ENCODE measurements at regions not wholly inside any gene's neighbourhood (a gene's known extent, or its start where the extent isn't known, plus 50 kb on each side); places are given as distances from the start of the nearest gene placed in this dataset.

DNA sequence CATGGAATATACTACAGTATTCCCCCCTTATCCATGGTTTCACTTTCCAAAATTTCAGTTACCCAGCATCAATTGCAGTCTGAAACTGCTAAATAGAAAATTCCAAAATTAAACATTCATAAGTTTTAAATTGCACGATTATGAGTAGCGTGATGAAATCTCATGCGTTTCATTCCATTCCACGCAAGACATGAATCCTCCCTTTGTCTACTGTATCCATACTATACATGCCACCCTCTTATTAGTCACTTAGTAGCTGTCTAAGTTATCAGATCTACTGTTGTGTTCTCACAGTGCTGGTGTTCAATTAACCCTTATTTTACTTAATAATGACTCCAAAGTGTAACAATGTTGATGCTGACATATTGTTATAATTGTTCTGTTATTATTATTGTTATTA, 261.2 kb upstream of the NDST4 start:
- DNase-seq (ENCODE audit: extremely low read depth, low read depth, low spot score), result no peak

DNA sequence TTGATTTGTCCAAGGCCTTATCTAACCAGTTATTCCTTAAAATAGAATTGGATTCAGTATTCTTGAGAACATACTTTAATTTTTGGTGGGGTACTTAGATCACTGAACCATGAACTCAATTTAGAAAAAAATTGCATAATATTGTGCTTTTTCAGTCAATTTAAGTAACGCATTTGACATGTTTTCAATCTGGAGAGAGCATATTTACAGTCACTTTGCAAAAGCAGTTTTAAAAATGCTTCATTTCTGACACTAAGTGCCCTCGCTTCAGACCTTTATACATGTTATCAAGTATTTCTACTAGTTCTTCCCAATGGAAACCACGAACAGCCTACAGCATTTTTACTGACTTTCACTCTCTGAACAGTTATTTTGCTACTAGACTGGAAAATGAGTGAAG, 257.1 kb upstream of the NDST4 start:
- no peak for DNase-seq (ENCODE audit: extremely low read depth, low read depth, low spot score)

DNA sequence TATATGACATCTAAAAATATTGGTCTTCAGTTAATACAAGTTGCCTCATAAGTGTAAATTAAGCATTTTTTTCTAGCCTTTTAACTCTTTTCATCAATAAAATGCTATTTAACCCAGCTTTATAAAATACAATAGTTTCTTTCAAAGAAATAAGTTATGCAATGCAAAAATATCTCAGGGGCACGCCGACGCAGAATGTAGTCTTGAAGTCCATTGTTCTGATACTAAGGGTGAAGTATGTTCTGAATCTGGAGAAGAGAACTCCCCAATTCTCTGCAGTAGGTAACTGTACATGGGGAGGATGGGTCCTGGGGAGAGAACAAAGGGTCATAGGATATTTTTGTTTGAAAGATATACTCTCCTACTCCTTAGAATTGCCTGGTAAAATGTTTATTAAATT, 256.6 kb upstream of the NDST4 start:
- DNase-seq (ENCODE audit: extremely low read depth, low read depth, low spot score), result no peak

DNA sequence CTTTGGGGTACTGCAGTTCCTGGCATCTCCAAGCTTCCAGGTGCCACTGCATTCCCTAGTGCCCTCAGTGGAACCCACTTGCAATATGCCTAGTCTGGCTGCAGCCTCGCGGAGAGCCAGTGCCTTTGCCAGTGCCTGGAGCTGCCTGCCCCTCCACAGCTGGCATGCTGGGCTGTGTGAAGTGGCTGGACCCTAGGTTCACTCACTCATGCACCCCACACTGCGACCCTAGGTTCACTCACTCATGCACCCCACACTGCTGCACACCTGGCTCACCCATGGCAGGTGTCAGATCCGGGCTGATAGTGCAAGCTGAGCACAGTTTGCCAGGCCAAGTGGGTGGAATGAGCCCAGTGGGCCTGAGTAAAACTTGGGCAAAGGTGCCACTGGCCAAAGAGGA, 253.0 kb upstream of the NDST4 start:
- DNase-seq (ENCODE audit: extremely low read depth, low read depth, low spot score), result no peak

DNA sequence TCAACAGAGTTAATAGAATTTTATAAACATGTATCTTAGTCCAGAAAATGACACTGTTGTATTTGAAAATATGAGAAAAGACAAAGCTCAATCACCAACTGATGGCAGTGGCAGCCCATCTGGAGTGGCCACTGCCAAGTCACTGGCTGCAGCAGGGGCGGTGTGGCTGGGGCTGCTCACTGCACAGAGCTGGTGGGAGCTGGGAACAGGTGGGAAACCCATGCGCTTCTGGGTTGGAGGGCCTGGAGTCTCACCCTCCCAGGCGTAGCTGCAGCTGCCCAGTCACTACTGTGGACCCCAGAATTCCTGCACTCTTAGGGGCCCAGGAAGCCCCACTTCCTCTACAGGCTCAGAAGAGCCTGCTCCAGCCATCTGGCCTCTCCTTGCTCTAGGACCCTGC, 251.8 kb upstream of the NDST4 start:
- DNase-seq (ENCODE audit: extremely low read depth, low read depth, low spot score), result no peak

DNA sequence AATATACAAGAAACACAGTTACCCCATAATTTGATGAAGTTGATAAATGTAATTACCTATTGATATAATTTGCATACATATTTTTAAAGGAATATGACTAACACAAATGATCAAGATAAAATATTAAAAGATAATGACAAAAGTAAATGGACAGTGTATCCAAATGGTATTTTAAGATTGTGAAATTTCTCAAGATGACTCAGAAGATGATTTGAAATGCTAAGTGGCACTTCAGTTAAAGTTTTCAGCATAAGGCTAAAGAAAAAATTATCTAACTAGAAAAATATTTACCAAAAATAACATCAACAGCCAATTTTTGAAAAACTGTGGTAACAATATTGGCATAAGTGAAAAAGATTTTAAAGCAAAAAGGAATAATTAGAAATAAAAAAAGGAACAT, 248.4 kb upstream of the NDST4 start:
- no peak for DNase-seq (ENCODE audit: extremely low read depth, low read depth, low spot score)

DNA sequence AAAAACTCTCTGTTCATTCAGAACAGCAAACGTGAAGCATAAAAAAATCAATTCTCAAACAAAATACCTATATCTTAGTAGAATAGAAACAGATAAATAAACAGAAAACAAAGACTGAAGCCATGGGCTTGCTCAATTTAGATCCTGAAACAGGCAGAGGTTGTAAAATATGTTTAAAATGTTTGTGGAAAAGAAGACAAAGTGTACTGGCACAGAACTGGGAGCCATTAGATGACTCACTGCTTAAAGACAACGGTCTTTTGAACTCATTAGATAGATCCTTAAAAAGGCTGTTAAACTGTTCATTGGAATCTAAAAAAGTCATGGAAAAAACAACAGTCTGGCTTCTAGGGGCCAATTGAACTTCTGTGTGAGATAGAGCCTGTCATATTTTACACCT, 247.0 kb upstream of the NDST4 start:
- DNase-seq (ENCODE audit: extremely low read depth, low read depth, low spot score), result no peak

DNA sequence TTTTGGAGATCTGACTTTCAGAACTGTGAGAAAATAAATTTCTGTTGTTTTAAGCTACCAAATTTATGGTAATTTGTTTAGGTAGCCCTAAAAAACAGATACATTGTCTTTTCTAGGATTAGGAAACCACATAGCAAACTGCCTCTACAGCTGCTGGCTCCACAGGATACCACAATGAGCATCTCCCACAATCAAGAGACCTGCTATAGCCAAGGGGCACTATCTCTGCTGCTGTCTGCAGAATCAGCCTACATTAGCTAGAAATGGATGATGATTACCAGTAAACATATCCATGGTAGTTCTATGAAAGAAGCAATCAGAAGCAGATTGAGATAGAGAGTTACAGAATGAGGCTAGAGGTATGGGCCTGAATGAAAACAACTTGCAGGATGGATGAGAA, 244.4 kb upstream of the NDST4 start:
- DNase-seq (ENCODE audit: extremely low read depth, low read depth, low spot score), result no peak

DNA sequence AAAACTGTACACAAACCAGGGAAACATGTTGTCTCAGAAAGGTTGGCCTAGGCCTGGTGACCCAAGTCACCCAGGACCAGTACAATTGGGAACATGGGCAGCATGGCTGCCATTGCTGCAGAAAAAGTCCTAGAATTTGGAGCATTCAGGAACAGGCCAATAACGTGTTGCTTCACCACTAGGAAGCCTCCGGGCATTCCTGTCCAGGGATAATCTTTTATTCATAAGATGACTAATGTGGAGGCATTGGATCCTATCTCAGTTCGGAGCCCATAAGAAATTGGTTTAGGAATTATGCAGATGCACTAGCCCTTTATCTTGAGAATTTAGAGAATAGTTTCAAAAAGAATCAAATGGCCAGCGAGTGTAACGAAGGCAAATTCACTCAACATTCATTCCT, 242.8 kb upstream of the NDST4 start:
- DNase-seq (ENCODE audit: extremely low read depth, low read depth, low spot score), result no peak

DNA sequence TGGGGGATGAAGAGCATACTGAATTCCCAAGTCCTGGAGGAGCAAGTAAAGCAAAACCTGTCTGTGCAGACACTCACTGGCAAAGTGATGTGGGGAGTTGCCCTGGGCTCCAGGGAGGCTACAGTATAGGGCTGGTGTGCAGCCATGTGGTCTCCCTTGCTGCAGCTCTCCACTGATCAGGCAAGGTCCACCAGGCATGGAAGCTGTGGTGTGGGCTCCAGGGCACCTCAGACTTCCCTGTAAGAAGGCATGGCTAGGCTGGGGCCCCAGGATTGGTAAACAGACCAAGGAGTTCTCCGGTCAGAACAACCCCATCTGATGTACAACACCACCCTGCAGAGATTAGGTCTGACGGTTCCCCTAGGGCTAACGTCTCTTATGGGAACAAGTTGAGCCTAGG, 241.9 kb upstream of the NDST4 start:
- no peak for DNase-seq (ENCODE audit: extremely low read depth, low read depth, low spot score)

DNA sequence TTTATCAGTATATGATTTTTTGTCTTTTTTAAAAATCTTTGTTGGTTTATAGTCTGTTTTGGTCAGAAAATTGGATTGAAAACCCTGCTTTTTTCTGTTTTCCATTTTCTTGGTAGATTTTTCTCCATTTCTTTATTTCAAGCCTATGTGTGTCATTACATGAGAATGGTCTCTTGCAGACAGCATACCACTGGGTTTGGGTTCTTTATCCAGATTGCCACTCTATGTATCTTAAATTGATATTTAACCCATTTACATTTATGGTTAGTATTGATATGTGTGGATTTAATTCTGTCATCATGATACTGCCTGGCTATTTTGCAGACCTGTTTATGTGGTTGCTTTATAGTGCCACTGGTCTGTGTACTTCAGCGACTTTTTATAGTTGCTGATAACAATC, 239.9 kb upstream of the NDST4 start:
- no peak for DNase-seq (ENCODE audit: extremely low read depth, low read depth, low spot score)

DNA sequence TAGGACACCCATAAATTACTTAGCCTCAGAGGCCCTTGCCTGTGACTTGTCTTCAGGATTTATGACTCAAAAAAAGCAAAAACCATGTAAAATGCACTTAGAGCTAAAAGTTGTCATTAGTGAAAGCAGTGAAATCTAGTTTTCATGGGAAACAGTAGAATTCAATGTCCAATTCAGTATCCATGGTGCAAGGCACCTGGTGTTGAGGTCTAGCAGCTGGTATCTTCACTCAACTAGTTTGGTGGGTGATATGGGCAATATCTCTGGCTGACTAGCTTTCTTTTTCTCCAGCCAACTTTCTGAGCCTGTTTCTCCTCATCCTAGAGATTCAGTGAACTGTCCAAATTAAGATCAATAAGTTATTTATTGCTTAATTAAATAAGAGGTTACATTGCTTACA, 229.8 kb upstream of the NDST4 start:
- DNase-seq (ENCODE audit: extremely low read depth, low read depth, low spot score), result no peak

DNA sequence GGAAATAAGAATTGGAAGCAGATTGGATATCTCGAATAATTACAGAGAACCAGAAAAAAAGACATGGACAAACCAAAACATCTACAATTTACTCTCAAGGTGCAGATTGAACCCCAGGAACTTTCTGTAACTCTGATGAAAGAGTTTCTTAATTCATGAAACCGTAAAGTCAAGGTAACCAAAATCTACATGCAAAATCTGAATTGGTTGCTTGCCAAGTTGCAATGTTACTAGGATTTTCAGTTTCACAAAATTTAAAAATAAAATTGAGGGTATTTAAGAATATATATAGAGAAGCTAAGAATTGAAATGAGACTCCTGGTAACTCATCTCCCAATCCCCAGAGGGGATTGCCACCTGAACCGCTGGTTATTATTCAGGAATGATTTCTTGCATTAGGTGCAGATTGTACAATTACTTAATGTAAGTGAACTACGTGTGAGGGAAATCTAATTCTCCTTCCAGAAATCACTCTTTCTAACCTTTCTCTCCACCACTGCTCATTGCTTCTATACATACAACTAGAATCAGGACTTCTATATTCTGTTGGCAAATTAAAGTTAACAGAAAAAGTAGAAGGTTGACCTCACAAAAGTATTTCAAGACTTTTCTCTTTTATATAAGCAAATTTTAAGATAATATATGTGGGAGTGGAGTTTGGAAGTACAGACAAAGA, 221.5 kb upstream of the NDST4 start:
- no peak for DNase-seq (ENCODE audit: extremely low read depth, low read depth, low spot score)

DNA sequence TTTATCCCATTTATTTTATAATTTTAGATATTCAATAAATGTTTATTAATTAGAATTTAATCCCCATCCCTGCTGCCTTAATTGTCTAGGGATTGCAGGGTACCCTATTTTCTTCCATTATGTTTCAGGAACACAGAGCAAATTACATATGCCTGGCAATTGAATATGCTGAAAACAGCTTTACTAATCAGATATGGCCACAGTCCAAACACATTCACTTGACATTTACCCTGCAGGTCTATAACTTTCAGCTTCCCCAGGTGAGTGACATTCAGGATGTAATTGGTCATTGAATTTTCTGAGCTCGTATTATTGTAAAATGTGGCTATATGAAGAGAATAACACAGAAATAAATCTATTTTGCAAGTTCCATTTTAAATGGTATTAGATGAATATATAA, 218.7 kb upstream of the NDST4 start:
- no peak for DNase-seq (ENCODE audit: extremely low read depth, low read depth, low spot score)

DNA sequence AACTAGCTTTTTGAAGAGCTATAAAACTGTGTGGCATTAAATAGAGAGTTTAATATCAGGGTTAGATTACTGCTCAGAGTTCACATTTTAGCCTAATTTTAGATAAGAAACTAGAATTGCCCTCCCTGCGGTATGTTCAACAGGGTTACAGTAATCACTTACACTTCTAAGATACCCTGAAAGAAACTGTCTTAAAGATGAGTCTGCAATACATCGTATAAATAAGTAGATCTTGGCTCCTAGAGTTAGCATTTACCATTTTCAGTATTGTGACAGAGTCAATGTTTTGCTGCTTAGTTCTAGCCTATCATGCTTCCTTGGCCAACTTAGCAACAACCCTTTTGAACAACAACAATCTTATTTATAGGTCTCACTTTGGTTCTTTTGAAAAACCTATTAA, 217.8 kb upstream of the NDST4 start:
- DNase-seq (ENCODE audit: extremely low read depth, low read depth, low spot score), result no peak

DNA sequence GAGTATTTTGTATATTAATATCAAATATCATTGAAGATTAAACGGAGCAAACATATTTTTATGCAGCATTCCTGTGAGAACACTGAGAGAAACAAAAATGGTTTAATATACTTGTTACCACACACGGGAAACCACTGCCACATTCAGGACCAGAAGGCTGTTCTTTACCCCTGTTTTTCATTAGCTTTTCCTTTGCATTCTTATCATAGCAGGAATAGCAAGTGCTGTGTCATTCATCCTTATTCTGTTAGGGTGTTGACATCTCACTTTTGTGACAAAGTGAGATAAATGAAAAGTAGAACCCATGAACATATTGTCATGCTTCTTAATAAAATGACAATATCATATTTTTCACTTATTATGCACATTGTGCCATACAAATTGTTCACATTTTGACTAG, 212.4 kb upstream of the NDST4 start:
- no peak for DNase-seq (ENCODE audit: extremely low read depth, low read depth, low spot score)

DNA sequence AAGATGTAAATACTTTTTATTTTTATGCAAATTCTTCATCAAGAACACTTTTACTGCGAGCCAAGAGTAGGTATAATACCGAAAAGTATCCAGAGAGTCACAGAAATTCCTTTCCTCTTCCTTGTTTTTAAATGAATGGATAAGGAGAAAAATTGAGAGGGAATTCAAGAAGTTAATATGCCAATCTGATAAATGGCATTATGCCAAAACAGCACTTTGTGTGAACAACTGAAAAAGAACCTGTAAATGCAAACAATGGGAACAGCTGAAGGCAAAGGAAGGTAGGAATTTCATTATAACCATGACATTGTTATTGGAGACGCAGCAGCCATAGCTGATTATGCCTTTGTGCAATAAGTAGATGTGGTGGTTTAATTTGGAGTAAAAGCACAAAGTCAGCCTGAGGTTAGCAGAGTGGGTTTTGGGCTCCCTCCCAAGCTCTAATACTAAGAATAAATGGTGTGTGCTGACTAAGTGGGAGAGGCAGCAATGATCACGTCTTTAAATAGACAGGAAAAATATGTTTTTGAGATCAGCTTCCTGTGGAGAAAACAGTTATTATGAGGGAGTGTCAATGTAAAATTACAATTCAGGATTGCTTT, 209.8 kb upstream of the NDST4 start:
- no peak for DNase-seq (ENCODE audit: extremely low read depth, low read depth, low spot score)

DNA sequence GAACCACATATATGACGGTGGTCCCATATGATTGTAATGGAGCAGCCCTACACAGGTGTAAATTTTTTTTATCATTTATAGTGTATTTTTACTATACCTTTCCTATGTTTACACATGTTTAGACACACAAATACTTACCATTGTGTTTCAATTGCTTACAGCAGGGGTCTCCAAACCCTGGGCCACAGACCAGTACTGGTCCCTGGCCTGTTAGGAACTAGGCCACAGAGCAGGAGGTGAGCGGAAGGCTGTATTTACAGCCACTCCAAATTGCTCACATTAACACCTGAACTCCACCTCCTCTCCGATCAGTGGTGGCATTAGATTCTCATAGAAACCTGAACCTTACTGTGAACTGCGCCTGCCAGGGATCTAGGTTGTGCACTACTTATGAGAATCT, 201.8 kb upstream of the NDST4 start:
- no peak for DNase-seq (ENCODE audit: extremely low read depth, low read depth, low spot score)

DNA sequence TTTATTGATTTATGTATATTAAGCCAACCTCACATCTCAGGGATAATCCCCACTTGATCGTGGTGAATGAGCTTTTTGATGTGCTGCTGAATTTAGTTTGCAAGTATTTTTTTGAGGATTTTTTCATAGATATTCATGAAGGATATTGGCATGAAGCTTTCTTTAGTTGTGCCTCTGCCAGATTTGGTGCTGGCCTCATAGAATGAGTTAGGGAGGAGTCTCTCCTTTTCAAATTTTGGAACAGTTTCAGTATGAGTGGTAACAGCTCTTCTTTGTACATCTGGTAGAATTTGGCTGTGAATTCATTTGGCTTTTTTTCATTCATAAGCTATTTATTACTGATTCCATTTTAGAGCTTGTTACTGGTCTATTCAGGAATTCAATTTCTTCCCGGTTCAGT, 197.2 kb upstream of the NDST4 start:
- no peak for DNase-seq (ENCODE audit: extremely low read depth, low read depth, low spot score)

DNA sequence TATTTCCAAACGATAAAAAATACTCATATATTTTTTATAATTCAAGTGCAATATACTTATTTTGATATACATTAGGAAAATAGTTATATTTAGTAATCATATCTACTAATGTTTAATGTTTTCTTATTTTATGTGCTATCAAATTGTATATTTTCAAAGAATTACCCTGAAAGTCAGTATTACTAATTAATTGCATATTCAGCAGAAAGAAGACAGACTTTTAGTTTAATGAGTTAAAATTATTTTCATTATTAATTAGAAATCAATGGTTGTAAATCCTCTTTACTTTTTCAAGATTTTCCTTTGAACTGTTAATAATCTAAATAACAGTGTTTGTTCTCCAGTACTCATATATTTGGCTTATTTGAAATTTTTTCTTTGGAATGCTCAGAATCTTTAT, 181.3 kb upstream of the NDST4 start:
- no peak for DNase-seq (ENCODE audit: extremely low read depth, low read depth, low spot score)

DNA sequence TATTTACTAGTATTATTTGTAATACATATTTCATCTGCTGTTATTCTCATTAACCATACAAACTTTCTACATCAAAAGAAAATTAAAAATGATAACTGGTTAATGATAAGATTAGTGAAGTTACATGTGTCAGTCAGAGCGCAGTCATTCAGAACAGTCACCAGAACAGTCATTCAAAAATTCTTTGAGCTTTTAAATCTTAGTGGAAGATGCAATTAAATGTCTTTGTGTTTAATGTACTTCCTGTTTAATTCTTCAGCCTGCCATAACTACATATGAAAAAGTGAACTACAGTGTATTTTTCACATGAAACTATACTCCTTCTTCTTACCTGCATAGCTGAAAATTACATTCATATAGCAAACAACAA, 179.7 kb upstream of the NDST4 start:
- DNase-seq (ENCODE audit: extremely low read depth, low read depth, low spot score), result no peak

DNA sequence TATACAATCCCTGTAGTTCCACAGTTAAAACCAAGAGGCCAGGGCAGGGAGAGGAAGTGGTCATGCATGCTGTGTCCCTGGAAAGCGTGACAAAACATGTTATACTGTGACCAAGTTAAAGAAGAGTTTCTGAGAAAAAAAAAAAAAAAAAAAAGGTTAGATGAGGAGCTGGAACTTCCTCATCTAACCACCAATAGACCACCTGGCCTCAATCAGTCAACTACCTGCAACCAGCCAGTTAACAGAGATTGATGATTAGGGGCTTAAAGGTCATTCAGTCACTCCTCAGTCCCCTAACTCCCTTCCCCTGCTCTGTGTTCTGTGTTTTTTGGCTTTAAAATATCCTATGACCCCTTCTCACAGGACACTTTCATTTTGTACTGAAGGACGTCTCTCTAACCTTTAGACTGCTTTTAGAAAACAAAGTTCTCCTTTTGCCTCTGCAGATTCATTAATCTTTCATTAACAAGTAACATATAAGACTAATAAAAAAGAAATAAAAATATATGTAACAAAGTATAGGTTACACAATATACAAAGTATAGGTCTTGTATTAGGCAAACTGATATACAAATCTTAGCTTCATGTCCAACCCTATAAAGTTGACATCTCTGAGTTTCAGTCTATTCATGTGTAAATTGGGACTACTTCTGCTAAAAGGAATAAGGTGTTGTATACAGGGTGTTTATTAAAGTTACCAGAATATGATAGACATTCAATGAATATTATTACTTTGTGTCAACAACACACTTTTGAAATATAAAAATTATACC, 179.1 kb upstream of the NDST4 start:
- no peak for DNase-seq (ENCODE audit: extremely low read depth, low read depth, low spot score)

Data from glomerular endothelial cell (primary cell).